H1 (cell line): ENCODE measurements at regions not wholly inside any gene's neighbourhood (a gene's known extent, or its start where the extent isn't known, plus 50 kb on each side); places are given as distances from the start of the nearest gene placed in this dataset.

ENCODE experiments used
- CTCF ChIA-PET: fragments of 300-600 bp; sonication (Branson Sonifier 250); formaldehyde crosslinking; loops from one replicate; lab custom pipeline; 2021; ENCODE audit not compliant: partially characterized antibody; lab: Charles Lee
- POLR2A ChIA-PET: fragments of 300-600 bp; sonication (Branson Sonifier 250); formaldehyde crosslinking; loops from one replicate; lab custom pipeline; 2021; ENCODE audit warnings: inconsistent platforms; ENCODE audit not compliant: partially characterized antibody; lab: Charles Lee
- DNase-seq, 2 experiments: peaks; one replicate each; pipeline versions ENCODE4 v3.0.0 to v3.0.0-alpha.2; 2010 to 2022; ENCODE audit warnings: low spot score in 2 of 2, low read depth in 1 of 2, mixed read lengths in 1 of 2
- FAIRE-seq: peaks from 2 replicates; lab custom pipeline; 2011; peaks lifted over from hg19 to GRCh38; lab: Jason Lieb, UNC
- H2AFZ ChIP-seq: 2 replicates; pipeline ENCODE4 v1.8.1; 2012; ENCODE audit warnings: low read length, inconsistent platforms
- H2AK5ac ChIP-seq: 2 replicates; pipeline ENCODE4 v1.6.1; 2013; ENCODE audit warnings: low read depth, low read length
- H2BK120ac ChIP-seq: replicated peaks from 2 replicates; pipeline ENCODE3; 2013; ENCODE audit warnings: low read depth, low read length, inconsistent platforms
- H2BK12ac ChIP-seq: 2 replicates; pipeline ENCODE4 v1.6.1; 2013; ENCODE audit warnings: low read depth, low read length
- H2BK15ac ChIP-seq: 2 replicates; pipeline ENCODE4 v1.6.1; 2013; ENCODE audit warnings: low read length
- H2BK20ac ChIP-seq: 2 replicates; pipeline ENCODE4 v1.6.1; 2013; ENCODE audit warnings: low read length
- H2BK5ac ChIP-seq: 2 replicates; pipeline ENCODE4 v1.6.1; 2013; ENCODE audit warnings: low read depth, low read length
- H3K14ac ChIP-seq: 2 replicates; pipeline ENCODE4 v1.6.1; 2013; ENCODE audit warnings: inconsistent platforms; ENCODE audit not compliant: insufficient read length
- H3K18ac ChIP-seq: 2 replicates; pipeline ENCODE4 v1.6.1; 2013; ENCODE audit warnings: low read length; ENCODE audit errors: extremely low read depth
- H3K23ac ChIP-seq: 2 replicates; pipeline ENCODE4 v1.6.1; 2013; ENCODE audit warnings: inconsistent platforms; ENCODE audit not compliant: insufficient read length
- H3K23me2 ChIP-seq: 2 replicates; pipeline ENCODE4 v1.6.1; 2013; ENCODE audit warnings: low read depth, low read length
- H3K27ac ChIP-seq: 2 replicates; pipeline ENCODE4 v1.6.1; 2011; ENCODE audit warnings: low read depth, low read length, inconsistent platforms
- H3K27me3 ChIP-seq, 4 experiments: replicated peaks in 1 of 4; 1 replicate in 1 of 4; 2 replicates in 3 of 4; pipeline versions ENCODE4 v1.6.1 to v1.8.1; 2011 to 2013; ENCODE audit warnings: low read length in 3 of 4, mild to moderate bottlenecking in 3 of 4, inconsistent platforms in 2 of 4, mixed read lengths in 2 of 4, moderate library complexity in 1 of 4; ENCODE audit not compliant: control insufficient read depth in 3 of 4, insufficient read depth in 3 of 4; ENCODE audit errors: extremely low read depth in 1 of 4
- H3K36me3 ChIP-seq, 4 experiments: 2 replicates each; pipeline versions ENCODE4 v1.6.1 to v1.8.1; 2011 to 2013; ENCODE audit warnings: mild to moderate bottlenecking in 4 of 4, low read length in 3 of 4, moderate library complexity in 2 of 4, control low read depth in 1 of 4, inconsistent platforms in 1 of 4; ENCODE audit not compliant: insufficient read depth in 4 of 4, control insufficient read depth in 2 of 4
- H3K4ac ChIP-seq: replicated peaks from 2 replicates; pipeline ENCODE3; 2013; ENCODE audit warnings: low read length, low read depth, mixed read lengths, inconsistent platforms; ENCODE audit not compliant: insufficient read length
- H3K4me1 ChIP-seq, 4 experiments: replicated peaks in 1 of 4; 1 replicate in 1 of 4; 2 replicates in 3 of 4; pipeline versions ENCODE4 v1.6.1 to v1.8.1; 2011 to 2013; ENCODE audit warnings: low read length in 3 of 4, inconsistent platforms in 2 of 4, mixed read lengths in 1 of 4; ENCODE audit not compliant: insufficient read depth in 4 of 4, control insufficient read depth in 3 of 4
- H3K4me2 ChIP-seq, 2 experiments: 2 replicates each; pipeline versions ENCODE4 v1.6.1 to v1.8.1; 2011 to 2013; ENCODE audit warnings: low read depth in 2 of 2, low read length in 2 of 2, control low read depth in 1 of 2, inconsistent platforms in 1 of 2, mild to moderate bottlenecking in 1 of 2; ENCODE audit not compliant: insufficient read depth in 1 of 2
- H3K4me3 ChIP-seq, 4 experiments: fragments of 200-600, 300-600 bp in 1 of 4; sonication (generic), shearing (Covaris generic), sonication (Bioruptor Twin) in 1 of 4; 2 replicates each; pipeline versions ENCODE4 v1.5.1 to v1.8.1; 2011 to 2016; ENCODE audit warnings: low read length in 4 of 4, low read depth in 3 of 4, control low read depth in 2 of 4, inconsistent platforms in 2 of 4, mild to moderate bottlenecking in 2 of 4, mixed read lengths in 1 of 4, moderate library complexity in 1 of 4; ENCODE audit not compliant: insufficient read depth in 2 of 4; ENCODE audit errors: extremely low read depth in 1 of 4
- H3K56ac ChIP-seq: replicated peaks from 2 replicates; pipeline ENCODE3; 2013; ENCODE audit warnings: low read depth, mild to moderate bottlenecking, mixed read lengths, low read length, inconsistent platforms; ENCODE audit not compliant: insufficient read length
- H3K79me1 ChIP-seq: 2 replicates; pipeline ENCODE4 v1.6.1; 2013; ENCODE audit warnings: low read depth, low read length, control low read depth
- H3K79me2 ChIP-seq, 2 experiments: 2 replicates each; pipeline versions ENCODE4 v1.6.1 to v1.8.1; 2012 to 2013; ENCODE audit warnings: low read length in 2 of 2, mild to moderate bottlenecking in 2 of 2, inconsistent platforms in 1 of 2; ENCODE audit not compliant: insufficient read depth in 2 of 2, control insufficient read depth in 1 of 2
- H3K9ac ChIP-seq, 4 experiments: replicated peaks in 1 of 4; 1 replicate in 1 of 4; 2 replicates in 3 of 4; pipeline versions ENCODE4 v1.6.1 to v1.8.1; 2011 to 2013; ENCODE audit warnings: low read depth in 3 of 4, low read length in 3 of 4, control low read depth in 2 of 4, mild to moderate bottlenecking in 2 of 4, moderate library complexity in 2 of 4, inconsistent platforms in 1 of 4; ENCODE audit errors: extremely low read depth in 1 of 4
- H3K9me3 ChIP-seq, 2 experiments: 2 replicates each; pipeline versions ENCODE4 v1.6.1 to v1.8.1; 2012 to 2013; ENCODE audit warnings: mild to moderate bottlenecking in 2 of 2, moderate library complexity in 2 of 2, control low read depth in 1 of 2, inconsistent platforms in 1 of 2, low read depth in 1 of 2, low read length in 1 of 2, mixed read lengths in 1 of 2; ENCODE audit not compliant: insufficient read depth in 2 of 2
- H4K20me1 ChIP-seq, 2 experiments: replicated peaks in 1 of 2; 2 replicates each; pipeline versions ENCODE3 to v1.8.1; 2011 to 2013; ENCODE audit warnings: inconsistent platforms in 2 of 2, low read length in 2 of 2, mild to moderate bottlenecking in 1 of 2; ENCODE audit not compliant: insufficient read depth in 2 of 2, control insufficient read depth in 1 of 2
- H4K5ac ChIP-seq: 2 replicates; pipeline ENCODE4 v1.6.1; 2013; ENCODE audit warnings: low read length, low read depth, mixed read lengths, inconsistent platforms; ENCODE audit not compliant: insufficient read length
- H4K8ac ChIP-seq: 2 replicates; pipeline ENCODE4 v1.8.0; 2013; ENCODE audit warnings: mild to moderate bottlenecking, moderate library complexity, low read length, inconsistent platforms; ENCODE audit not compliant: insufficient read depth; ENCODE audit errors: extremely low read depth
- H4K91ac ChIP-seq: replicated peaks from 2 replicates; pipeline ENCODE3; 2013; ENCODE audit warnings: low read length, mixed read lengths, inconsistent platforms; ENCODE audit not compliant: insufficient read length
- CBX5 ChIP-seq: fragments of 300-800, 300-1000 bp; sonication (generic); IDR thresholded peaks from 2 replicates; pipeline ENCODE4 v1.7.1; 2016; ENCODE audit warnings: antibody characterized with exemption, low read length, low read depth
- CTCF ChIP-seq, 3 experiments: IDR thresholded peaks; 1 replicate in 2 of 3; 2 replicates in 1 of 3; pipeline versions ENCODE4 v1.5.1 to v1.6.1; 2011; ENCODE audit warnings: low read length in 3 of 3, mild to moderate bottlenecking in 3 of 3, inconsistent platforms in 2 of 3, low read depth in 1 of 3, moderate library complexity in 1 of 3; ENCODE audit not compliant: insufficient read depth in 1 of 3; ENCODE audit errors: control extremely low read depth in 1 of 3
- SIN3A ChIP-seq, 2 experiments: IDR thresholded peaks in 1 of 2; conservative IDR thresholded peaks in 1 of 2; 2 replicates each; pipeline ENCODE4 v1.6.1; 2011 to 2012; ENCODE audit warnings: low read length in 2 of 2, improper control_type of control experiment in 1 of 2, low read depth in 1 of 2, mild to moderate bottlenecking in 1 of 2
- WGBS, 2 experiments: shearing (Covaris generic) in 1 of 2; methylation state at CpG; one replicate each; pipeline versions ENCODE4 v1.1.6 to v1.1.7; 2013 to 2015; ENCODE audit warnings: low lambda C conversion rate in 2 of 2, mixed read lengths in 2 of 2, inconsistent platforms in 1 of 2, low coverage in 1 of 2, missing lambda C conversion rate in 1 of 2; ENCODE audit not compliant: insufficient replicate concordance in 2 of 2, insufficient coverage in 1 of 2, insufficient read length in 1 of 2; ENCODE audit errors: extremely low coverage in 1 of 2, missing lambda C conversion rate in 1 of 2; 5-methylcytosine and 5-hydroxymethylcytosine counted together

DNA sequence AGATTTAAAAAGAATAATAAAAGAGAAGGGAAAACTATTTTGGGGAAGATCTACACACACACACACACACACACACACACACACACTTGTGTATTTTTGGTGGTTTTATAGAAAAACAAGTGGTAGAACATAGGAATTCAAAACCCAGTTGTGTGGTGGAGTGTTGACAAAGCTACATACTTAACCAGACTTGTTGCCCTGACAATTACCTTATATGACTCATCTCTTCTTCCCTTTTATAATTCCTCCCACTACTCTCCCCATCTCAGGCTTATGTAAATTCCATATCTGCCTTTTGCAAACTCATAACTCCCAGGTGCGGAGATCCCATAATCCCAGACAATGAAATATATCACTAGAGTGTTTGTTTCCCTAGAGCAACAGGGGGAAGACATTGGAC lies 873.7 kb downstream of the NXPH1 start:
- no peak overlapping the region for H3K4ac ChIP-seq
- H4K91ac ChIP-seq: no peak overlapping the region
- DNase-seq (no peak), FAIRE-seq (no peak)
- no peak overlapping the region for H4K8ac ChIP-seq
- H3K9me3 ChIP-seq: no peaks in the 10 kb centered on the region
- H3K4me2 ChIP-seq: no peak overlapping the region
- H3K27ac ChIP-seq: no peak overlapping the region
- H3K79me2 ChIP-seq: no peaks in the 10 kb centered on the region
- no peaks in the 10 kb centered on the region for H3K79me1 ChIP-seq
- no peak overlapping the region for H3K4me3 ChIP-seq
- no peak overlapping the region for H4K5ac ChIP-seq
- H3K18ac ChIP-seq: no peak overlapping the region
- H3K4me1 ChIP-seq: peaks cover 0 to 3% (median 0%) of the 10 kb centered on the region in 4 experiments; a peak in 1 of 7 replicates
- H2BK20ac ChIP-seq: no peak overlapping the region
- no peak overlapping the region for H2BK5ac ChIP-seq
- H3K9ac ChIP-seq: no peak overlapping the region
- no peak overlapping the region for H3K23ac ChIP-seq
- H2BK15ac ChIP-seq: no peak overlapping the region
- ChIA-PET POLR2A (no interaction called here), CTCF (no interaction called here)
- H2AK5ac ChIP-seq: no peak overlapping the region
- H3K27me3 ChIP-seq: peaks cover 0 to 1% (median 0%) of the 10 kb centered on the region in 4 experiments; a peak in 1 of 7 replicates
- H3K56ac ChIP-seq: no peak overlapping the region
- H3K14ac ChIP-seq: no peak overlapping the region
- no peak overlapping the region for H2AFZ ChIP-seq
- 89% methylated on average over 1 of the region's 1 CpG; no CpG with 5 or more reads in 1 of the 2 experiments for WGBS, 2 experiments
- no peaks in the 10 kb centered on the region for H4K20me1 ChIP-seq
- no peaks in the 10 kb centered on the region for H3K23me2 ChIP-seq
- H2BK120ac ChIP-seq: no peak overlapping the region
- no peaks in the 10 kb centered on the region for H3K36me3 ChIP-seq
- H2BK12ac ChIP-seq: no peak overlapping the region
- no peak for TF ChIP-seq CBX5
- TF ChIP-seq SIN3A (conservative IDR thresholded peaks at IDR 0.05 in 1 of 2, IDR thresholded peaks at IDR 0.05 in 1 of 2; ENCODE audit: low read depth in 1 of 2, low read length in 2 of 2): no peak
- no peak for TF ChIP-seq CTCF (IDR thresholded peaks at IDR 0.05; ENCODE audit: control extremely low read depth in 1 of 3, insufficient read depth in 1 of 3, low read depth in 1 of 3, low read length in 3 of 3)
